ENCODE measurements at regions not wholly inside any gene's neighbourhood (a gene's known extent, or its start where the extent isn't known, plus 50 kb on each side); places are given as distances from the start of the nearest gene placed in this dataset.

GRCh38 chr13:40379196-40379595 is 287.2 kb downstream of the FOXO1 start:
- DNase-seq (no peak), ATAC-seq (ENCODE audit: poor library complexity) (no peak)
- ChIA-PET POLR2A (no interaction called here), CTCF (no interaction called here)
- Mint-ChIP-seq H3K27me3 (no peaks in the 10 kb centered on the region), H3K36me3 (ENCODE audit: low read depth) (no peaks in the 10 kb centered on the region), H3K27ac (no peak overlapping the region), H3K9me3 (no peaks in the 10 kb centered on the region), H3K4me1 (ENCODE audit: low read depth) (peaks cover 40% of the 10 kb centered on the region), H3K4me3 (no peak overlapping the region)
- no peaks in the 10 kb centered on the region for H3K27me3 ChIP-seq (ENCODE audit: control insufficient read depth in 1 of 2, insufficient read depth in 2 of 2, low read length in 2 of 2)
- H3K4me3 ChIP-seq (ENCODE audit: low read length), result no peak overlapping the region
- no peaks in the 10 kb centered on the region for H3K36me3 ChIP-seq (ENCODE audit: insufficient read depth, low read length)
- TF ChIP-seq, protein P1, sequence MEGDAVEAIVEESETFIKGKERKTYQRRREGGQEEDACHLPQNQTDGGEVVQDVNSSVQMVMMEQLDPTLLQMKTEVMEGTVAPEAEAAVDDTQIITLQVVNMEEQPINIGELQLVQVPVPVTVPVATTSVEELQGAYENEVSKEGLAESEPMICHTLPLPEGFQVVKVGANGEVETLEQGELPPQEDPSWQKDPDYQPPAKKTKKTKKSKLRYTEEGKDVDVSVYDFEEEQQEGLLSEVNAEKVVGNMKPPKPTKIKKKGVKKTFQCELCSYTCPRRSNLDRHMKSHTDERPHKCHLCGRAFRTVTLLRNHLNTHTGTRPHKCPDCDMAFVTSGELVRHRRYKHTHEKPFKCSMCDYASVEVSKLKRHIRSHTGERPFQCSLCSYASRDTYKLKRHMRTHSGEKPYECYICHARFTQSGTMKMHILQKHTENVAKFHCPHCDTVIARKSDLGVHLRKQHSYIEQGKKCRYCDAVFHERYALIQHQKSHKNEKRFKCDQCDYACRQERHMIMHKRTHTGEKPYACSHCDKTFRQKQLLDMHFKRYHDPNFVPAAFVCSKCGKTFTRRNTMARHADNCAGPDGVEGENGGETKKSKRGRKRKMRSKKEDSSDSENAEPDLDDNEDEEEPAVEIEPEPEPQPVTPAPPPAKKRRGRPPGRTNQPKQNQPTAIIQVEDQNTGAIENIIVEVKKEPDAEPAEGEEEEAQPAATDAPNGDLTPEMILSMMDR (IDR thresholded peaks at IDR 0.05), result no peak
- H3K27ac ChIP-seq (ENCODE audit: low read depth in 1 of 2, low read length in 2 of 2), result no peak overlapping the region
- intact Hi-C loops (cut with DNase I, micrococcal nuclease), result loop anchor here in 1 of 2 experiments (10.0 kb wide), 1 partner anchor 54 kb away; no protein-coding TSS in a partner anchor
- H3K9me3 ChIP-seq (ENCODE audit: control insufficient read depth in 1 of 2, insufficient read depth in 1 of 2, low read length in 2 of 2), result peaks cover 0 to 4% of the 10 kb centered on the region in 2 experiments
- H3K4me1 ChIP-seq (ENCODE audit: insufficient read depth, low read length), result peaks cover 8% of the 10 kb centered on the region

- POLR2A ChIA-PET, result no interaction called here
- no peak overlapping the region for H3K4me3 Mint-ChIP-seq
- peaks cover 38% of the 10 kb centered on the region for H3K4me1 Mint-ChIP-seq (ENCODE audit: low read depth)
- TF ChIP-seq, protein P1 (IDR thresholded peaks at IDR 0.05), result no peak
- no peak overlapping the region for H3K27ac ChIP-seq (ENCODE audit: low read depth in 1 of 2, low read length in 2 of 2)
- no peak overlapping the region for H3K4me3 ChIP-seq (ENCODE audit: low read length)
- ATAC-seq (ENCODE audit: poor library complexity) (no peak), DNase-seq (no peak)
- CTCF ChIA-PET, result no interaction called here
- H3K4me1 ChIP-seq (ENCODE audit: insufficient read depth, low read length), result peaks cover 6% of the 10 kb centered on the region
- no peaks in the 10 kb centered on the region for H3K36me3 ChIP-seq (ENCODE audit: insufficient read depth, low read length)
- H3K36me3 Mint-ChIP-seq (ENCODE audit: low read depth), result no peaks in the 10 kb centered on the region
- no peak overlapping the region for H3K27ac Mint-ChIP-seq
- H3K9me3 Mint-ChIP-seq, result no peaks in the 10 kb centered on the region
- H3K27me3 ChIP-seq (ENCODE audit: control insufficient read depth in 1 of 2, insufficient read depth in 2 of 2, low read length in 2 of 2), result no peaks in the 10 kb centered on the region
- intact Hi-C loops (cut with DNase I, micrococcal nuclease), result loop anchor here in 1 of 2 experiments (10.0 kb wide), 1 partner anchor 55 kb away; no protein-coding TSS in a partner anchor
- no peaks in the 10 kb centered on the region for H3K27me3 Mint-ChIP-seq
- H3K9me3 ChIP-seq (ENCODE audit: control insufficient read depth in 1 of 2, insufficient read depth in 1 of 2, low read length in 2 of 2), result no peaks in the 10 kb centered on the region
Observed at GRCh38 chr13:40379794-40380578, 286.5 kb downstream of the FOXO1 start.

DNA sequence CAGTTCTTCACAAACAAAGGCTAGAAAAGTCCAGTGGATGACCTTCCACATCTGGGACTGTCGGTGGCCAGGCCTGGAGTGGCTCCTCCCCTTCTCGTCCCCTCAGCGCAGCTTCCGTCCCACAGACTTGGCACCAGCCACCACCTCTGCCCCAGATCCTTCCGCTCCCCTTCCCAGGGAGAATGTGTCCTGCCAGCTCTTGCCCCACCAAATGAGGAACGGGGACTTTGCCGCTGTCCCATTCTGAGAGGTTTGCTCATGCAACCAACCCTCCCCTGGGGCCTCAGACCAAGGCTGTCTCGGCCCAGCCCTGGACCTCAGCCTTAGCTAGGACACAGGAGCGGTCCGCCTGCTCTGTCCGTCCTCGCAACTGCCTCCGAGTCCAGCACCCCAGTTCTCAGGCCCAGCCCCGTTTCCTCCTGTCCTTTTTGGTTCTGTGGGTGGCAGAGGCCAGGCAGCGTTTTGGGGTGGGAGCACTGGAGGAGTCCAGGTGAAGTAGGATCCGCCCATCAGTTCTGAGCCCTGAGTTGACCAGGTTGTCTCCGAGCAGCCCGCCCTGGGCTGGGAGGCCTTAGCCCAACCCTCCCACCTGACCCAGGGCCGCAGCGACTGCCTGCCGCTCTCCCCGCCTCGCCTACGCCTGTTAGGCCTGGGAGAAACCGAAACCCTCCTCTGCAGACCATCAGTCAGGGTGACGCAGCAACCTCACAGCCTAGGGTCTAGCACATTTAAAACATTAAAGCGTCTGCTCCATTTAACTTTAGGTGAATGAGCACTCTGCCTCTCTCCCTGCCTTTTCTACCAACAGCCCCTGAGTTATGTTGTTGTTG is 284.3 kb downstream of the FOXO1 start:
- H3K9me3 ChIP-seq (ENCODE audit: control insufficient read depth in 1 of 2, insufficient read depth in 1 of 2, low read length in 2 of 2), result no peaks in the 10 kb centered on the region
- Mint-ChIP-seq H3K9me3 (no peaks in the 10 kb centered on the region), H3K4me1 (ENCODE audit: low read depth) (peaks cover 36% of the 10 kb centered on the region), H3K27ac (no peak overlapping the region), H3K36me3 (ENCODE audit: low read depth) (no peaks in the 10 kb centered on the region), H3K4me3 (no peak overlapping the region), H3K27me3 (no peaks in the 10 kb centered on the region)
- CTCF ChIA-PET, result no interaction called here
- POLR2A ChIA-PET, result no interaction called here
- no peaks in the 10 kb centered on the region for H3K27me3 ChIP-seq (ENCODE audit: control insufficient read depth in 1 of 2, insufficient read depth in 2 of 2, low read length in 2 of 2)
- TF ChIP-seq, protein P1 (IDR thresholded peaks at IDR 0.05), result no peak
- no peak overlapping the region for H3K27ac ChIP-seq (ENCODE audit: low read depth in 1 of 2, low read length in 2 of 2)
- no peaks in the 10 kb centered on the region for H3K36me3 ChIP-seq (ENCODE audit: insufficient read depth, low read length)
- H3K4me1 ChIP-seq (ENCODE audit: insufficient read depth, low read length), result peaks cover 6% of the 10 kb centered on the region
- ATAC-seq (ENCODE audit: poor library complexity) (no peak), DNase-seq (no peak)
- H3K4me3 ChIP-seq (ENCODE audit: low read length), result no peak overlapping the region
- intact Hi-C loops (cut with DNase I, micrococcal nuclease), result no loop called here
